CD4-positive, alpha-beta T cell treated with Interferon alpha-2 for 1 hour (primary cell): ENCODE measurements at regions not wholly inside any gene's neighbourhood (a gene's known extent, or its start where the extent isn't known, plus 50 kb on each side); places are given as distances from the start of the nearest gene placed in this dataset.

Experiments
- DNase-seq, 2 donors: peaks; one replicate each; pipeline ENCODE4 v3.0.0-alpha.2; 2020 to 2022

DNA sequence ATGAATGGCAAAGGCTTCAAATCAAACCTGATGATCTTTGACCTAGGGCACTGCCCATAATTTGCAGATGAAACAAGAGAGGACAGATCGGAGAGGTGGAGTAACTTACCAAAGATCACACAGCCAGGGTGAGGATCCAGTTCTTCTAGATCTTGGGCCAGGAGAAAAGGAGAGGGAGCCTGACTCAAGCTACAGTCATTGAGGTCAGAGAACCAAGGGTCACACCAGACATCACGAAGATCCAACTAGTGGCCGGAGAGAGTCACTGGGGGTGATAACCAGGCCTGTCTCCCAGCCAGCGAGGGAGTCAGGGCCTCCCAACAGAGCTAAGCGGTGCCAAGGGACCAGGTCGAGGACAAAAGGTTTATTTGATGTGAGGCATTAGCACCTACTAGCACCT, 115.0 kb downstream of the RIPK4 start:
- DNase-seq, result no peak

DNA sequence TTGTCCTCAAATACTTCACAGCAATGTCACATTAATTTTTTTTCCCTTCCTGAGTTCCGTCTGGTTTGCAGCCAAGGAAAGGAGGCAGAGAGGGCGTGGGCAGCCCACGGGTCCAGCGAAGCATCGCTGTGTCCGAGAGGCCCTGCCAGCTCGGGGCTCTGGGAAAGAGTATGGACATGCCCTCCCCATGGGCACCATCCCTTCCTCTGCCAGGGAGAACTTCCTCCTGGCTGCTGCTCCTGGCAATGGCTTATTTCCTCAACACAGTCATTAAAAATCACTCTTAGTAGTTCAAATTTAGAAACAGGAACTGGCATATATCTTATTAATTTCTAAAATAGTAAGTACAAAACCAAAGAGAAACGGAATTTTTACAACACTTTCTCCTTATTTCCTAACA, 115.4 kb downstream of the RIPK4 start:
- DNase-seq, result no peak

GRCh38 chr21:41650526-41651145, 116.2 kb downstream of the RIPK4 start:
- DNase-seq, result no peak

DNA sequence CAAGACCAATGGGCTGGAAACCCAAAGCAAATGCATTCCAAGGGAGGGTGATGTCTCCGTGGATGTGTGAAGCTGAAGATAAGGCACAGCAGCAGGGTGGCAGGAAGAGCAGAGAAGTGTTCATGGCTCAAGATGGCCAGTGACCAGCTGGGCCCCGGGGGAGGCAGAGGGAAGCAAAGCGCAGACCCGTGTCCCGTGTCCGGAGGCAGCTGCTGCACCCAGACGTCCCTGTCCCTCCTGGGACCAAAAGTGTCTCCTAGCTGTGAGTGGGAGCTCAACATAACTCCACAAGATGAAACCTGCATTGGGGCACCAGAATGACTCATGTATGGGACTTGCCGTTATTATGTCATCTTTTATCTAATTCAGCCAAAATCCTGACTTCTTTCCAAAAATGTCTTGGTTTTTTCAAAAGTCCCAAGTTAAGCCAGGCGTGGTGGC, 118.2 kb downstream of the RIPK4 start:
- DNase-seq, result no peak

DNA sequence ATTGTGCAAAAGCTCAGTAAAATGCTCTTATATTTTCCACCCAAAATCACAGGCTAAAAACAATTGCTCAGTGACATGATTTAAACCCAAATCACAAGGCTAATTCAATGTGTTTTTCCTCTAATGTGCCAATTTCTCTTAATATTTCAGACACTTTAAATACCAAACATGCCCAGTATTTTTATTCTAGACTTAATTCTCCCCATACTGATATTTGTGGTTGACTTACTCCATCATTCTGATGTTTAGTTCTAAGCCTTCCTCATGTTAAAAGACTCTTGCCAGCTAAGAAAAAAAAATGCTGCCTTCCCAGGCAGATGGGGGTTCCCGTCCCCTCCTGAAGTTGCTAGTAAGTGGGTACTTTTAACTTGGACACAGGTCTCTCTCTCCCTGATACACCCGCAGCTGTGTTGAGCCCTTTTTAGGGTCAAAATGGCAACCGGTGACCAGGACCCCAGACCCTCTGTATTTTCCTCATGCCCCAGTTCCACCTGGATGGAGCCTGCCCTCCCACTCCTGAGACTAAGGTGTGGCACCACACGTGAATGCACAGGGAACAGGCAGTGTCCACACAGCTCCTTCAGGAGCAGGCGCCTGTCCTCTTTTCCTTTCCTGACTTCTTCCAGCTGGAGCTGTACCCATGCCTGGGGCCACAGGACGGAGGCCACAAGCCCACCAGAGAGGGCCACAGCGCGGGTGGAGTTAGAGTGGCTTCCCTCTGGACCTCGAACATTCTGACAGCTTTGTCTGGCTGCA, 118.9 kb downstream of the RIPK4 start:
- DNase-seq, result no peak

DNA sequence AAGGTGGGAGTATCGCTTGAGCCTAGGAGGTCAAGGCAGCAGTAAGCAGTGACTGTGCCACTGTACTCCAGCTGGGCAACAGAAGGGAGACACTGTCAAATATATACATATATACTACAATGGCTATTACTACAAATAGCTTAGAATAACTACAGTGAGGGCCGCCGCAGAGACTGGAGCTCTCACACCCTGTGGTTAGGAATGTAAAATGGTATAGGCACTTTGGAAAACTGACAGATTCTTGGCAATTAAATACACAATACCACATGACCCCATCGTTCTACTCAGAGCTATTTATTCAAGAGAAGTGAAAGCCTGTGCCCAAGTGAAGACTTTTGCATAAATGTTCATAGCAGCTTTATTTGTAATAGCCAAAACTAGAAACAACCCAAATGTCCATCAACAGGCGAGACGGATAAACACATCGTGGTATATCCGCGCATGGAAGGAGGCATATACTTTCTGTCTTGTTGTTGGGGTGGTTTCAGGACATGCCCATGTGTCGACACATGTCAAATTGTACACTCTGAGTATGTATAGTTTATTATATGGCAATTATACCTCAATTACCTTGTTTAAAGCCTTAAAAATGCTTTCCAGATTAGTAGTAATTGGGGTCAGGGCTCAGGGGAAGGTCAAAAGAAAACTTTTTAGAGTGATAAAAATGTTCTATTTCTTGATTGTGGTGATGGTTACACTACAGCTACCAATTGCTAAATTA, 123.4 kb downstream of the RIPK4 start:
- no peak for DNase-seq

- DNase-seq, result no peak
Measured at GRCh38 chr21:41641821-41642701, 124.8 kb downstream of the RIPK4 start.

DNA sequence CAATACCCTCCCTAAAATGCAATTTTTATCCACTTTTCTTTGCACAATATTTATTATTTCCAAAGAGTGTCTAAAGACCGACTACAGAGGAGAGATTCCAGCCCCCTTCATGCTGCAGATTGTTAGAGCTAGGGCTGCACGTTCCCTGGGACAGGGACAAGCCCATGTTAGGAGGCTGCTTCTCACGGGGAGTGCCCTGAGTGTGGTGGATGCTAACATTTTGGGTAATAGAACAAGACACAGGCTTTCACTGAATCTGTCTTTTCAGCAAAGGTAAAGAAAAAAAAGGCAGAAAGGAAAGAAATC, 125.4 kb downstream of the RIPK4 start:
- no peak for DNase-seq

DNA sequence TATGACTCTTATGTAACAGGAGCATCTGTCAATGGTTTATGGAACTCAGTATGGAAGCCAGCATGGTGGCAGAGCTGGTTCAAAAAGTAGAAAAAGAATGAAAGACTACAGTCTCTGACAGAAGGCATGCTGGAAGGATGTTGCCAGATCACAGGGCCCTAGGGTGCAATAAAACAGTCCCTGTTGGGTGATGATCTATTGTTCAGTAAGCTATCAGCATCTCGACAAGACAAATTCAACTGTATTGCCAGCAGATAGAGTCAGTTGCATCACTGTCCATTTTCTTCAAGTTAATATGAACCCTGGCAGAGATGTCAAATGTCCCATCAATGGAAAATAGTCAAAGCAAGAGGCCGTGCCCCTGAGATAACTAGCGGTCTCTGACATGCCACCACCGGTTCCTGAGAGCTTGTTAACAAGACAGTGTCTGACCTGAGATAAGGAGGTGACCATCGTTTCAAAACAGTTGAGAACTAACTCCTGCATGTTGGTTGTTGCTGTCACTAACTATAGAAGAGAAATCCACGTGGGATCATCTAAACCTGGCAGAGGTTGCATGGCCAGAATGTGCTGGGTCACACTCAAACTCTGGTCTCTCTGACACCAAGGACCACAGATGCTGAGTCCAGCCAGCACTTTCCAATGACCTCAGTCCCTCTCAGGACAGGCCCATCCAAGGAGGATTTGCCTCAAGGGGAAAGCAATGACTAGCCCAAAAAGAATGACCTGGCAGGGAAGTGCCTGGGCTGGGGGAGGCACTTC, 125.9 kb downstream of the RIPK4 start:
- DNase-seq, result no peak

GRCh38 chr21:41639766-41640165, 127.1 kb downstream of the RIPK4 start:
- DNase-seq, result no peak

GRCh38 chr21:41639336-41639735, 127.5 kb downstream of the RIPK4 start:
- no peak for DNase-seq

DNA sequence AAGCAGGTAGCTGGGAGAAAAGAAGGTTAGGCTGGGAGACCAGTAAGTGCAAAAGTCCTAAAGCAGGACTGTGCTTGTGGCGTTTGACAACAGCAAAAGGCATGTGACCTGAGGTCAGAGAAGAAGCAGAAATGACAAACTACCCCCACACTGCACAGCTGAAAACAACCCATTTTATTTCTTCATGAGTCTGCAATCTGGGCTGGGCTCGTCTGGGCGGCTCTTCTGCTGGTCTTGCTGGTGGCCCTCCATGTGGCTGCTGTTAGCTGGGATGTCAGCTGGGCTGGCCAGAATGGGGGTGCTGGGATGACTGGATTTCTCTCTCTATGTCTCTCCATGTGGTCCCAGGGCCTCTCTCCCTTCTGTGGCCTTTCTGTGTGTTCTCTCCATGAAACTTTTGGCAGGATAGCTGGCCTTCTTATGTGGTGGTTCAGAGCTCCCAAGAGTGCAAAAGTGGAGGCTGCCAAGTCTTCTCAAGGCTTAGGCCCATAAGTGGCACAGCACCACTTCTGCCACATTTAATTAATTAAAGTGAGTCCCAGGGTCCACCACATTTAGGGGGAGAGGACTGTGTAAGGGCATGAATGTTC, 128.6 kb downstream of the RIPK4 start:
- DNase-seq, result no peak

DNA sequence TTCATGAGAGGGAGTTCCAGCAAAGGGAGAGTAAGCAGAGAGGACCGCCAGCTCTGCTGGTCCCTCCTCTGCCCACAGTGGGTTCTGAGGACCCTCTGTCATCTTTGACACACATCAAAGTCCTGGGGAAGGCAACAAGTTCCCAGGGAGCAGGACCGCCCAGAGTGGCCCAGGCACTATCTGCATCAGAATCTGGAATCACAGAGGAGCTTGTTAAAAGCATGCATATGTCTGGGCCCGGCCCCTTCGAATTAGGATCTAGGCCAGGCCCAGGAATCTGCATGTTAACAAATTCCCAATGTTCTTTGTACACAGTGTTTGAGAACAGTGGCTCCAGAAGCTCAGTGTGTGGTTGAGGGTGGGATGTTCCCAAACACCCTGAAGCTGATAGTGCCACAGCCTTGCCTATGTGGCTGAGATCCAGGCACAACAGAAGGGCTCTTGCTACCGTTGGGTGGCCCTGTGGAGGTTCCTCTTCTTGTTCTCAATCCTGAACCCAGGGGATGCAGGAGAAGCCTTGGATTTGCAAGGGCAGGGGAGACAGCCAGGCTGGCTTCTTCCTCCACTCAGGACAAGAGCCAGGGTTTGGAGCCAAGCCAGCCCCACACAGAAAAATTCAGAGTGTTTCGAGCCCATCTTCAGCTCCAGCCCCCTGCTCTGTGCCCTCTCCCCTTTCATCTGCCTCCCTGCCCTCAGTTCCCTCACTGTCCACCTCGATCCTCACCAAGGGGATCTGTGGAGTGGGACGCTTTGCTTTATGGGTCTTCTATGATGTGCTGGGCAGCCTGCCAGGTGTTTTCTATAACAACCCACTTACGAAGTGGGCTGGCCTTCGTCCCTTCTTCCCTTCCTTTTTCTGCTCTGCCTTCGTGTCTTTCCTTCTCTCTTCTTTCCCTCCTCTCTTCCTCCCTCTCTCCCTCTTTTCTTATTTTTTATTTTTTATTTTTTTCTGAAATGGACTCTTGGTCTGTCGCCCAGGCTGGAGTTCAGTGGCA, 129.0 kb upstream of the TMPRSS2 start:
- DNase-seq, result no peak

DNA sequence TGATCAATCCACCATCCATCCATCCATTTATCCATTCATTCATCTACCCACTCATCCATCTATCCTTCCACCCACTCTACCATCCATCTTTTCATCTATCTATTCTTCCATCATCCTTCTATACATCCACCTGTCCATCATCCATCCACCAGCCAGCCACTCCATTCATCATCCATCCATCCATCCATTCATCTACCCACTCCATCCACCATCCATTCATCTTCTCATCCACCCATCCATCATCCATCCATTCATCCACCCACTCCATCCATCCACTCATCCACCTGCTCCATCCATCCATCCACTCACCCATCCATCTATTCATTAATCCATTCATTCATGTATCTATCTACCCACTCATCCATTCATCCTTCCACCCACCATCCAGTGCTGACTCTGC, 127.9 kb upstream of the TMPRSS2 start:
- DNase-seq, result no peak

DNA sequence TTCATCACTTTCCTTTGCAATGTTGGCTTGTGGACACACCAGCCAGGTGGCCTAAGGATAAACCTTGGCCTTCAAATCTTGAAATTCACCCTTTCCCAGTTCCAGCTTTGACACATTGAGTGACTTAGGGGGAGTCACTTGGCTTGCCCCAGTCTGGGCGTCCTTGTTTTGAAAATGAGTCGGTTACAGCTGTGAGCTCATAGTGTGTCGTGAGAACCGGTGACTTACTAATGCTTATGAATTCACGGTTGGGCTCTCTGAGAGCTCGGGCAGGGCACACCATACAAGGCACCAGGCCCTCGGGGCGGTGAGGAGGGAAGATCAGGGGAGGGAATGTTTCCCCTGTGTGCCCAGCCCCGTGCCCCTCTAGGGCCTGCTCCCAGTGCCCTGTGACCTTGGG, 126.9 kb upstream of the TMPRSS2 start:
- no peak for DNase-seq

DNA sequence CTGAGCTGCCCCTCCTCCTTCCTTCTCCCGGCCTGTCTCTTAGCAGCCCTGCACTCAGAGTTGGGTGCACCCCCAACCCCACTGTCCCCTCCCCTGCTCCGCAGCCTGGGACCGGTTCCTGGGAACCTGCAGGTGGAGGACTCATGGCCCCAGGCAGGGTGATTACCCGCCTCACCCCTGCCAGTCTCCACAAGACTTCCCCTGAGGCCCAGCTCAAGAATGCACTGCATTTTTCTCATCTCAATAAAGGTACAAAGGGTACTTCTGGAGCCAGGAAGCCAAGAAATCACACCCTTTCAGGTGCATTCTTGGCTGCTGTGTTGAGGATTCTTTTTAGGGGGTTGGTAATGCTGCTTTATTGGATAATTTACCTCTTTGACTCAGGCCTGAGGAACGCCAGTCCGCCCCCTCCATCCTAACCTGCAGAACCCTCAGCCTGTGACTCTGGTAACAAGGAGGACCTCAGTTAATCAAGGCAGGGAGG, 126.3 kb upstream of the TMPRSS2 start:
- no peak for DNase-seq

DNA sequence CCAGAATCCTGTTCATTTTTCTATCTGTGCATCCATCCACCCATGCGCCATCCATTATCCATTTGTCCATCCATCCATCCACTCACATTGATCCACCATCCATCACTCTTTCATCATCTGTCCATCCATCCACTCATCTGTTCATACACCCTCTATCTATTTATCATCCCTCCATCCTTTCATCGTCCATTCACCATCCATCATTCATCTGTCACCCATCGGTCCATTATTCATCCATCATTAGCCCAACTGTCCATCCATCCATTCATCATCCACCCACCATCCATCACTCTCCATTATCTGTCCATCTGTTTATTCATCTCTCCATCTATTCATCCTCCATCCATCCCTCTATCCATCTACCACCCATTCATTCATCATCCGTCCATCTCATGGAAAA, 125.7 kb upstream of the TMPRSS2 start:
- DNase-seq, result no peak

DNA sequence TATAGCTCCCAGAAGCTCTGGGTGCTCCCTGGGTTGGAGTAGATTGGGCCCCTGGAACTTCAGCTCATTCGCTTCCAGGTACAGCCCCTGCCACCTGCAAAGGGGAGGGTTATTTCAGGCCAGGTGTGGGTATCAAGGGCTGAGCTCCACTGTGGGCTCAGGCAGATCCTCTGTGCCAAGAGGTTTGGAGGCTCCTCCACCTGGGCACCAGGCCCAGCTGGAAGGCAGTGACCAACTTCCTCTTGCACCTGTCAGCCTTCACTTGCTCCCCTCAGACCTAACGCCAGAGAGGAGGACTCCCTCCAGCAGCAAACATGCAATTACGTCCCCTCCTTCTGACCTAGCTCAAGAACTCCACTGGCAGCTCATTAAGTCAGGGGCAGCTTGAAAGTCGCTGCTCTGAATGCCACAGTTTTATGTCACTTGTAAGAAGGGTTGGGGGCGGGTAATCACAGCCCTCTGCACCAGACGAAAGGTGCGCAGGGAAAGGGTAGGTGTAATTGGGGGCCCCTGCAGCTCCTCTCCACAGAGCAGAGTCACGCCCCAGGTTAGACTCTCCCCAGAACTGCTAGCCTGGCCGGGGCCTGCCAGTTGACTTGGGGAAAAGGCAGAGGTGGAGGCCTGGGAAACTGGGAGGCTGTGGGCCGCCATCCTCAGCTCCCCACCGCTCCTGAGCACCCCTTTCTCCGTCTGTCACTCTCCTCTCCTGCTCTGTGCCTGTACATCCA, 125.0 kb upstream of the TMPRSS2 start:
- no peak for DNase-seq

- DNase-seq, result no peak
Measured at GRCh38 chr21:41631564-41632461, 123.9 kb upstream of the TMPRSS2 start.
